GM19351 (cell line): ENCODE measurements at regions not wholly inside any gene's neighbourhood (a gene's known extent, or its start where the extent isn't known, plus 50 kb on each side); places are given as distances from the start of the nearest gene placed in this dataset.

Experiments used
- ATAC-seq: cut with Tn5 transposase; IDR thresholded peaks from one replicate; pipeline ENCODE4 v1.9.1; 2021; ENCODE audit warnings: mild to moderate bottlenecking, moderate library complexity; ENCODE audit not compliant: unreplicated experiment

DNA sequence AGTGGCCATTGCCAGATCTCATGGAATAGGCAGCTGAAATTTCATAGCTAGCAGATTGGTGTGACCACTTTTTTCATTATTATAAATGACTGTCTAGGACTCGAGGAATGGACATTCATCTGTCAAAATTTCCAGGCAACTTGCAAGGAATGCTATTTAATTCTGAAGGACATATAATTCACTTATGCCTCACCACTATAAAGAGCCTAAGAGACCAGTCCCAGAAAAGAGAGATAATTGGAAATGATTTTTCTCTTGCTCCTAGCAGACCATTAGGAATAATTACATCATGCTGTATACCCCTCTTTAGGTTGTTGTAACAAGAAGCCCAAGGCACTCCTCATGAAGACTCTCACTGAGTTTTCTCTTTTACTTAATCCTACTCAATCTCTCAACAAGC, 557.4 kb upstream of the RAB6C start:
- no peak for ATAC-seq

DNA sequence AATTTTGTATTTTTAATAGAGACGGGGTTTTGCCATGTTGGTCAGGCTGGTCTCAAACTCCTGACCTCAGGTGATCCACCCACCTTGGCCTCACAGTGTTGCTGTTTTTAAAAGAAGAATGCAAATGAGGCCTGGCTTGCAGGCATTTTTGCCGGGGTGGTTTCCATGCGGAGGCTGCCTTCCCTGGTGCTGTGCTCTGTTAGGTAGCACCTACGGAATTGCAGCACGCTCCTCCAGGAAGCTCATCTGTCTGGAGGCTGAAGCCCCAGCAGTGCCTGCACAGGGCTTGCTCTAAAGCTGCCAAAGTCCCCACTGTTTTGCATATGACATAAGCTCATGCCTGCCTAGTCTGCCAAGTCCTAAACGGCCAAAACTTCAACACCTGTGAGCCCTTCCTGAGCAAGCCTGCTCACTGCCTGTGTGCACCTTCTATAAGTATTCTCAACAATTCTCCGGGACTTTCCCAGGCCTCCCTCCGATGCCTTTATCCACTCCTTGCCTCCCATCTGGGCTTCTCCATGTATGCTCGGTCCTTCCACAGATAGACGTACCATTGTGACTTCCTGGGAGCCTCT, 551.3 kb upstream of the RAB6C start:
- no peak for ATAC-seq

DNA sequence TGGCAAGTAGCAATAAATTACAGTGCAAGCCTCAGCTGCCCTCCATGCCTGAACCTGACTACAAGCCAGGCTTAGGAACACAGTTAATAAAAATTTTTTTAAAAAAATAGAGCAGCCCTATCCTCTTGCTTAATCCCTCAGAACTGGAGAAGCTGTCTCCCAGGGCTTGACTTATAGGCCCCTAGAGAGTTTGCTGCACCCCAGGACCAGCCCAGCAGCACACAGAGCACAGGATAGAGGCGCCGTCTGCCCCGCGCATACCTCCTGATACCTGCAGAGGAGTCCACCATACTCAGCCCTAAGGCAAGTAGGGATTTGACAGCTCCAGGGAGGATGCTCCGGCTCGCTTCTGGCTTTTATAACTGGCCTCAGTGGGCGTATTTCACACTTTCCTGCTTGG, 548.6 kb upstream of the RAB6C start:
- ATAC-seq, result no peak

DNA sequence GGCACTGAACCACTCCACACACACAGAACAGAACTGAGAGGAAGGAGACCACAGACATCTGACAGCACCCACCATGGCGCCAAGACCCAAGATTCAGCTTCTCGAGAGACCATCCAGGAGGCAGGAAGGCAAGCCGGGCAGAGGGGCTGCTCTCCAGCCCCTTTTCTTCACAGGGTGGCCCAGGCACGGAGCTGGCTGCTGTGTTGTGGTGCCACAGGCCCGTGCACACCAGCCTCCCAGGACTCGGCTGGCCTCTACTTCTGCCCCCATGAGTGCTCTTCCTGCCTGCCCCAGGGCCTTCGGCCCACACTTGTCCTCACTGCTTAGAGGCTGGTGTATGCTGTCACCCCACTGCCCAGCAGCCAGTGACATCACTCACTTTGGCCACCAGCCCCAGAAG, 547.6 kb upstream of the RAB6C start:
- no peak for ATAC-seq

DNA sequence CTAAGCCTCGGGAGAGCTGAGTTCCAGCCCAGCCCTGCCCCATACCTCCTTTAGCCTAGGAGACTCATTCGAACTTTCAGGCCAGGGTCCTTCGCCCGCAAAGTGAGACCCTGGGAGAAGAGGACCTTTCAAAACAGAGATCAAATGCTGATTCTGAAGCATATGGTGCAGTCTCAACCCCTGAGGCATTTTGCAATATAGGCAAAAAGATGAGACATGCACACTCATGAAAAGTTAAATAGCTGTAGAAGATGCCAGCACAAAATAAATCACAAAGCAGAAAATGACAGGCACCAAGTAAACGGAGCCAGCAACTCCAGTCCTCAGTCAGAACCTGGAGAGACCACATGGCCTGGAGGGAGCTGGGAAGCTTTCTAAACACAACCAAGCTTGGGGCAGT, 542.7 kb upstream of the RAB6C start:
- ATAC-seq, result no peak

DNA sequence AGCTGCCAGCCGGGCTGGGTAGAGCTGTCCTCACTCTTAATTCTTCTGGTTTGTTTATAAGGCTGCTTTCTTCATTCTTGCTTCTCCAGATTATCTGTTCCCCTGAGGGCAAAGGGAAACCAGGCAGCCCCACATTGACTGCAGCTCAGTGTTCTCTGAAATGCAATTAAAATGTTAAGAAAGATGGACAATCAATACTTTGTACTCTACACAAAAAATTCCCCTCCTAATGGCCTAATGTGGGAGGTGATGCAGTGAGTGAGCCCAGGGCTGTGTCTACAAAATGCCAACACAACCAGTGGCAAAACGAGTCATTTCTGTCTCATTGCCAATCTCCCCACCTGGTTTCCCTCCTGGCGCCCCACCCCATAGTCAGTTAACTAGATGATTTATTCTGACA, 541.7 kb upstream of the RAB6C start:
- ATAC-seq, result no peak

DNA sequence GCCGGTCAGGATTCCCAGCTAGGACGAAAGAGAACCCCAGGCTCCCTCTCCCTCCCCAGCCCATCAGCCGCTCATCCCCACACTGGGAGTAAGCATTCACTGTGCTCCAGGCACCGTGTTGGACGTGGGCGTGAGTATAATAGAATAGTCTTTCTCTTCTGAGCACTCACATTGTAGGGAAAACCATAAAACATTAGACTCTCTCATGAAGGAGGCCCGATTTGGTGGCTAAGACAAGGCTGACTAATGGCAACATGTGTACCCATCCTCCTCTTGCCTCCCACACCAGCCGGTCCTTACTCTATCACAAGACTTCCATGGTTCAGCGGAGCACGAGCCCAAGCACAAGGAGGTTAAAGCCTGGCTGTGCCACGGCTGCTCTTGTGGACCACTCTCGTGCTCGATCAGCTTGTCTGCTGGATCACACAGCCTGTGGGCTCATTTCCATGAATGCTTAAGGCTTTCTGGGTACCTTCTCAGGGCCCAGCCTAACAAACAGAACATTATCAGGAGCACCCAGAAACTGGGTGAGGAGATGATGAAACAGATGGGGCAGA, 540.9 kb upstream of the RAB6C start:
- no peak for ATAC-seq

DNA sequence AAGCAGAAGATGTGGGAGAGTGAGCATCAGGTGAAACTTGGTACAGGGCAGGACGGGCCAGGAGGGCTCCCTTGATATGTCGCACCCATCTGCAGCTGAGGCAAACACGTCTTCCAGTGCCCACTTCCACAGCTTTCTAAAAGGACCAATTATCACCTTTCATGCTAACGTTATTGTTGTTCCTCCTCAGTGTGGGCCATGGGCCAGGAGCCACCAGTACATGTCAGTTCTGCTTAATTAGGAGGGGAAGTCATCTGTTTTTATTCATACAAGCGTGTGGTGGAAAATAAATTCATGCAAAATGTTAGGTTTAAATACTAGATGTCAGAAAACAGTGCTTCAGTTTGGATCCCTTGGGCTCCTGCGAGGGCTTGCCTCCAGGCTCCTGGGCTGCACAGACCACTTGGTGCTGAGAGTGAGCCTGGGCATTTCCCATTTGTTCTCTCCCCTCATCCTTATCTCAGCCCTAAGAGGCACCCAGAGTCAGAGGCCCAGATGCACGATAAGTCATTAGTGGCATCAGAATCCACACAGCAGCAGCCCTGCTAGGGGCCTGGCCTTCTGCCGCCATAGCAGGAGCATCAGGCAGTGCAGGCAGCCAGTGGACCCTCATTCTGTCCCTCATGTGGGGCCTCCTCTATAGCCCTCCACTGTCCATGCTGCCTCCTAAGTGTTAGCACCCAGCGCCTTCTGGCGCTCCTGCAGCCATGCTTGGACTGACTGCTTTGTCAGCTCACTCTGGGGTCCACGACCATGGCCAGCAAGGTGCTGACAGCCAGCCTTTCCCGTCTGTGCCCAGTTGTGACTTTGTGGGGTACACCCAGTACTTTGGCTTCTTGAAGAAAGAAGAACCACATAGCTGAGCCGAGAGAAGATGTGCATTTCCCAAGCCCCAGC, 539.8 kb upstream of the RAB6C start:
- no peak for ATAC-seq

DNA sequence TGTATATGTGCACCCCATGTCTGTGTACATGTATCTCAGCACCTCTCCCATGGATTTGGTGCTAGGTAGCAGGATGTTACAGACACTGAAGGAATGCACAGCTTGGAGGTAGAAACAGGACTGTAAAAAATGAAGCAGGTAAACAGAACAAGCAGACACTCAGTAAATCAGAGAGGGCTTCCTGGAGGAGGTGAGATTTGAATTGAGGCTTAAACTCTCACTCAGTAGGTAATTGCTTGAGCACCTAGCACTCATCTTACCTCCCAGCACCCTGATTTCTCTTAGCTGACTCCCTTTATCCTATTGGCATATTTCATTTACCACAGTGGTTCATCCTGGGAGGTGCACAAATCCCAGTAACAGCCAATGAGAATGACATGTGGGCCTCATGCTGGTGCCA, 537.9 kb upstream of the RAB6C start:
- no peak for ATAC-seq

DNA sequence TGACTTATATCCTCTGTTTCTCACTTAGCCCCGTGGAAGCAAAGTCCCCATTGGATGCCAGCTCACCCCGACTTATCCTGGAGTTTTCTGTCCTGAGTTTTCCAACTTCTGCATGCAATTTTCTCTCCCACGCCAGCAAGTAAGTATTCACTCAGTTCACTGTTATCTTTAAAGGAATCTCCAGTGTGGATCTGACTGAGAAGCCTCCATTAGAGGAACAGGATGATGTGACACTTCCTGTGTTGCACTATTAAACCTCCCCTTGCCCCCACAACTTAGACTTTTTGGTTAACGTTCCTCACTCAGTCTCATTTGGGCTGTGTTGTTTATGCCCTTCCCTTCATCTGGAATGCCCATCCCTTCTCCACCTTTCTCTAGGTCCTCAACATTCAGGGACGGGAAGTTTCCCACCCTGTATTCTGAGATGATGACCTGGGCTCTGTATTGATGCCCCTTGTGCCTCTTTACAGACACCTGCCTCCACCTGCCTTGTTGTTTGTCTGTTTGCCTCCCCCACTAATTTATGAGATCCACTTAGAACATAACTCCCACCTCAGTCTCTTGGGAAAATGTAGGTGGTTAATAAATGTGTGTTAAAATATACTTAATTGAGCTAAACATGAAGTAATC, 536.1 kb upstream of the RAB6C start:
- ATAC-seq, result no peak

DNA sequence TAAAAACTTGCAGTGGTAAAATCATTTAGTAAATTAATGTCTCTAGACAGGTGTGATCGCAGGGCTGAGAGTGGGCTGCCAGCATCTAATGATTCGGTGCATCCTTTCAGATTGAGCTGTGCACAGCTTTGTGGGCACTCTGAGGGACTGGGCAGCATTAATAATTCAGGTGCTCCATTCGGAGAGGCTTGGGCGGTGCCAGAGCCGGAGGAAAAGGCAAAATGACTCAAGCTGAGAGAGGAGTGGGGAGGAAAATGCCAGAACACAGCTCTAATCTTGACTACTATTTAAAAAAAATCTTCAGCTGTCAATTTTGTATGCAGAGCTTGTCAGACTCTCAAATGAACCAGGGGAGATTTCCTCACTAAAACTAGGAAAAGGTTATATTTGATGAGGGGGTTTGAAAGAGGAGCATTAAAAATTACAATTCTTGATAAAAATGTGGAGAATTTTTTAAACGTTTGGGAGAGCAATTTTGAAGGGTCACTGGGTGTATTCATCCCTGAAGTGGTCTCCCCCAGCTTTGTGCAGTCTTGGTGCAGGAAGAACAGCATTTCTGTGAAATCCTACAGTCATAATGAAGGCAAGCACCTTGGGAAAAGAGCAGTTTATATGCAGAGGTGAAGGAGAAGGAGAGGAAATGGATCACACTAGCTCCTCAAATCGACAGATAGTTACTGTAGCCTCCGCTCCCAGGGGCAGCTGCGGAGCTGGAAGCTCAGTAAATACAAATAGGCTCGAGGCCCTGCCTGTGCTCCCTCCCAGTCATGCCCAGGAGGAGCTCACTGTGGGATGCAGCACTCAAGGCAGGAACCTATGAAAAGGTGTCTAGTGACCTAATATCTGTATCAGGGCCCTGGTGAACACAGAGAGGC, 535.4 kb upstream of the RAB6C start:
- no peak for ATAC-seq

DNA sequence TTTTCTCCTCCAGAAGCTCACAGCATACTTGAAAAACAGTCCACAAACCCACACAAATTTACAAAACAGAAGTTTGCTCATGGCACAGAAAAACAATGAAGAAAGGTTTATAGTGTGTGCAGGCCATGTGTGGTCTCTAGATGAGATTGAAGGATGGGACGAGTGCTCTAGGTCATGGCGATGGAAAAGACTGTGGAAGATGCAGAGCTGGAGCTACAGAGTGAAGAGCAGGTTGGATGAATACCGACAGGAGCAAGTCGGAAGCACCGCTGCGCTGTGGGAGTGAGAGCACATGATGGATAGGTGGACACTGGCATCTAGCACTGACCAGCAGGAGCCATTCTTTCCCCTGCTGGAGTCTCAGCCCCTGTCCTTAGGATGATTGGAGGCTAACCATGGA, 534.7 kb upstream of the RAB6C start:
- ATAC-seq, result no peak

DNA sequence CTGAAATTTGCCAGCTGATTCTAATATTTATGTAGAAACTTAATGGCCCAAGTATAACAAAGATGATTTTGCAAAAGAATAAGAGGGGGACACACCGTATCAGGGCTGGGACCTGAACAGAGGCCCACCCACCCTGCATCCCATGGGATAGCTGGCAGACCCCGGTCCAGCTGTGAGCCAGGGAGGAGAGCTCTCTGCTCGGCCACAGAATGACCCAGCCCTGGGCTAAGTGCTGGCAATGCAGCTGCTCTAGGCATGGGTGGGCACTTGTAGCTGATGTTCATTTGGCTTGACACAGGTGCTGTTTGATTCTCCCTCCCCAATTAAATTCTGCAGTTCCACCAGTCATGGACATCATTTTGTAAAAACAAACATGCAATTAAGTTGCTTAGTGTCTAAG, 522.8 kb upstream of the RAB6C start:
- ATAC-seq, result no peak

DNA sequence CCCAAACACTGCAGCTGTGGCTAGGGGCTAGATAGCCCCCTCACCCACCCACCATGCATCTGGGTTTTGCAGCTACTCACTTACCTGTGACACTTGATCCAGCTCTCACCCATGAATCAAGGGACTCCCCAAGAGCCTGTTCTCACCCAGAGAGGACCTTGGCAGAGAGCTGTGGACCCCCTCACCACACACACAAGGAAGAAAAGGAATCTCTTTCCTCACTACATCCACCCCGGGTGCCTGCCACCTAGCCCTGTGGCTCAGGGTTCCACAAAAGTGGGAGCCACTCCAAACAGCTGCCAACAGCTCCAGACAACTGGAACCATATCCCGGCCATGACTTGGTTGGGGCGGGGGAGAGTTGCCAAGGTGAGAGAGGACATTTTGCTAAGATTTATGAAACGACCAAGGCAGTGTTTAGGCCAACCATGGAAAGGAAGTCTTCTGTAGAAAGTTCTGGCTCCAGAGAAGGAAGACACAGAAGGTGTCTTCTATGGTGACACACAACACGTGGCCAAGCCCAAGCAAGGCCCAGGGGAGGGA, 522.1 kb upstream of the RAB6C start:
- ATAC-seq, result no peak

DNA sequence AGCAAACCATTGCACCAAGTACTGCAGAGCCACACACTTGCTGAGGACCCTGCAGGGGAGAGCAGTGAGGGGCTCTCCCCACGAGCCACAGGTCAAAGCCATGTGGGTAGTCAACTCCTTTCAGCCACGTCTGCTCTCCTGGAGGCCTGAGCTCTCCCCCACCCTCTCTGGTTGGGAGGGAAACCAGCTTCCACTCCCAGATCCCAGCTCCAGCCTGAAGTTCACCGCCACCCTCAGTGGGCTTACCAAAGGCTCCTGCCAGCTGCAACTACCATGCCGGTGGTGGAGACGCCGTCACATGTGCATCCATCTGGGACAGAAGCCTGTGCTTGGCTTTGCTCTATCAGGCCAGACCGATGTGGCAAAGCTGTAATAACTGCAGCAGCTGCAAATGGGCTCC, 521.5 kb upstream of the RAB6C start:
- no peak for ATAC-seq

DNA sequence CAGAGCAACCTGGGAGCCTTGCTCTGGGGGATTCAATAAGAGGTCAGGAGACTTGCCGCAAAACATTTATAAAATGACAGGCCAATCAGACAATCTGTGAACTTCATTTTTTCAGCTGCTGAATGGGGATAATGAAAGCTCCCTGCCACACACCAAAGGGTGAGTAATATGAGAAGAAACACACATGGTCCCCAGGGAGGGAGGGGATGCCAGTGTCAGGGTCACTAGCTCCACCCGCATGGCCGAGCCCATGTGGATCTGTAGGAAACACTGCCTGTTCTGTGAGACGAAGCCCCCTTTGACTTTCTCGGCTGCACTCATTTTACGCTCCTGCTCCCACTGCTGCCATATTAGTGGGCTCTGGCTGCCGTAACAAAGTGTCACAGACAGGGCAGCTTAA, 521.0 kb upstream of the RAB6C start:
- ATAC-seq, result no peak

DNA sequence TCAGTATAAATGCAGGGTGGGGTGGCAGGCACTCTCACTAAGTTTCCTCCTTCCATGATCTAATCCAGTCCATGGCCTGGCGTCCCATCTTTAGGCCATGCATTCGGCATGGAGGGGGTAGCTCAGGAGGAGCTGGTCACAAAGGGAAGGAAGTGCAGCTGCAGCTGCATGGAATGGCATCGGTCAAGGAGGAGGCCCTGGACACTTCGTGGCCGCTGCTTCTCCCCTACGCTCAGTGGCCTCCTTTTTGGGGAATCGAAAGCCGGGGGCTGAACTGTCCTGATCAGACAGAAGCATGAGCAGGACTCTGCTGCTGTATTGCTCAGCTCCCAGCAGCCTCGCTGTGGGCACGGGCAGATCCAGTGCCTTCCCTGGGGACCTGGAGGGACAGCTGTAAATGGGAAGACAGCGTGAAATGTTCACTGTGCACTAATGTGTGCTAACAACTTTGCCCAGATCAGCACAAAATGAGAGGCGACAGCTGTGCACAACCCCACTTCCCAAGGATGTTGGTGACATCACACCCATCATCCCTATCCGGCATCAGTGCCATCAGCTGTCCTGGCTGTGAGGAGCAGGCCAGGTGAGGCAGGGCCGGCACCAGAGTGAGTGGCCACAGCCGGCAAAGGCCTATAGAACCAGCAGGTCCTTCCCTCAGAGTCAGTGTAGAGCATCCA, 520.1 kb upstream of the RAB6C start:
- ATAC-seq, result no peak

DNA sequence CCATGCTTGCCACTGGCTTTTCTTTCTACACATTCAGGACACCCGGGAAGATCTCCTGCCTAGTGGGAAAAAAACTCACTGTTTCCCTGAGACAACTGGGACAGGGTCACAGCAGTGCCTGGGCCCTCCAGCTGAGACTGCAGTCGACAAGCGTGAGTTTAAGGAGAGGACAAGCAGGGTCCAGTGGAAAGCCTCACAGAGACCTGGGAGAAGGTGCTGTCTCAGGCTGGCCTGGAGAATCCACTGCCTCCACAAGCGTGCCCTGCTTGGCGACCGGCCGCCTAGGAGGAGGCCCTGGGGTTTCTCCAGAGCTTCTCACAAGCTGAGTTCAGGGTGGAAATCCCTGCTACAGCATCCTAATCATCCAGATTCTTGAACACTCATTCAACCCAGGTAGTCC, 519.6 kb upstream of the RAB6C start:
- no peak for ATAC-seq

DNA sequence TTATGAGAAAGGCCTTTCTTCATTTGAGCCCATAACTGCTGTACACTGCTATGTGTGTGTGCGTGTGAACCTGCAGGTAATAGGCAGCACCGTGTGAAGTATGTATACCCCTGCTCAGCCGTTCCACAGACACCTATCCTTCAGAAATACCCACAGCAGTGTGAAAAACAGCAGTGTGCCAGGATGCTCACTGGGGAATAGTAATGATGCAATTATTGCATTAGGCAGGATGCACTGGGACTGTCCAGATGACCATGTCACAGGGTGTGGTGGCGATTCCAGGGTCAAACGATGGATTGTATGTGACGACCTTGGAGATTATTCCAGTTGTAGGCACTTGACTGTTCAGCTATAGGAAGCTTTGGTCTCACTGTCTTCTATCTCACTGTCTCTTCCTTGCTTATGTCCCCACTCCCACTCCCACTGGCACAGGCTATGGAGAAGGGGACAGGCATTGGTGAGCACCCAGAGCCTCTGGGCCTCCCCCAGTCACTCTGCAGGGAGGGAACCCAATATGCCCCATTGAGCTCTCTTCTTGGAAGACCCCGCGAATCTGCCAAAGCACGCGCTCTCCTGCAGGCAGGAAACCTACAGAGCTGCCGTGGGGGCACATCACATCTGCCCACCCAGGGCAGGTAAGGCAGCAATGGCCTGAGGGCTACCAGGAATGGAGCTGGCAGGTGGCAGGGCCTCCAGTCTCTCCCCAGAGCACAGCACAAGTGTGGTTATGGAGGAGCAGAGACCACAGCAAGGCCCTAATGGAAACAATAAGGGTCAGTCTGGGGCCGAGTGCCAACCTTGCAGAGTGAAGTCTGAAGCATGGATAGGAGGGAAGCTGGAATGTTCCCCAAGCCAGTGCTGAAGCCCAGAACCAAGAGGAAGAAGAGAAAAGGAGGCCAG, 518.9 kb upstream of the RAB6C start:
- ATAC-seq, result no peak
